ENCODE measurements at regions not wholly inside any gene's neighbourhood (a gene's known extent, or its start where the extent isn't known, plus 50 kb on each side); places are given as distances from the start of the nearest gene placed in this dataset.

DNA sequence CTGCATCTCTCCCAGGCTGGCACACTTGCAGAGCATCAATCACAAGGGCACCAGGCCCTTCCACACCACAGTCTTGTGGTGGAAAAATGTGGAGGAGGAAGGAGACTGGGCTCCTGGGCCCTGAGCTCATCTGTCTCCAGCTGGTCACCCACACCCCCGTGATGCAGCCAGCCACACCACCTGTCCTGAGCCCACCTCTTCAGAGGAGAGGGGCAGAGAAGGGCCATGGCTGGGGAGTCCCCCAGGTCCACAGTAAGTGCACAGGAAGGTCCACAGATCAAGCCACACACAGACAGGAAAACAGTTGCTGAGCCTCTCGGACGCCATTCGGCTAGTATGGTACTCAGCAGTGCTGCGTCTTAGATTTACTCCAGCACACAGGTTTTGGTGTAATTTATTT lies 203.5 kb upstream of the SALL3 start:
- no peaks in the 10 kb centered on the region for H3K27me3 Mint-ChIP-seq (ENCODE audit: low read depth)
- TF ChIP-seq, protein P1, sequence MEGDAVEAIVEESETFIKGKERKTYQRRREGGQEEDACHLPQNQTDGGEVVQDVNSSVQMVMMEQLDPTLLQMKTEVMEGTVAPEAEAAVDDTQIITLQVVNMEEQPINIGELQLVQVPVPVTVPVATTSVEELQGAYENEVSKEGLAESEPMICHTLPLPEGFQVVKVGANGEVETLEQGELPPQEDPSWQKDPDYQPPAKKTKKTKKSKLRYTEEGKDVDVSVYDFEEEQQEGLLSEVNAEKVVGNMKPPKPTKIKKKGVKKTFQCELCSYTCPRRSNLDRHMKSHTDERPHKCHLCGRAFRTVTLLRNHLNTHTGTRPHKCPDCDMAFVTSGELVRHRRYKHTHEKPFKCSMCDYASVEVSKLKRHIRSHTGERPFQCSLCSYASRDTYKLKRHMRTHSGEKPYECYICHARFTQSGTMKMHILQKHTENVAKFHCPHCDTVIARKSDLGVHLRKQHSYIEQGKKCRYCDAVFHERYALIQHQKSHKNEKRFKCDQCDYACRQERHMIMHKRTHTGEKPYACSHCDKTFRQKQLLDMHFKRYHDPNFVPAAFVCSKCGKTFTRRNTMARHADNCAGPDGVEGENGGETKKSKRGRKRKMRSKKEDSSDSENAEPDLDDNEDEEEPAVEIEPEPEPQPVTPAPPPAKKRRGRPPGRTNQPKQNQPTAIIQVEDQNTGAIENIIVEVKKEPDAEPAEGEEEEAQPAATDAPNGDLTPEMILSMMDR (conservative IDR thresholded peaks at IDR 0.05) = no peak
- no peak overlapping the region for H3K27ac Mint-ChIP-seq (ENCODE audit: unreplicated experiment)
- no peak overlapping the region for H3K4me3 Mint-ChIP-seq
- no peaks in the 10 kb centered on the region for H3K4me1 Mint-ChIP-seq
- no peaks in the 10 kb centered on the region for H3K36me3 Mint-ChIP-seq (ENCODE audit: low read depth)
- no peak for DNase-seq (ENCODE audit: low read depth, low spot score)
- no peaks in the 10 kb centered on the region for H3K9me3 Mint-ChIP-seq

DNA sequence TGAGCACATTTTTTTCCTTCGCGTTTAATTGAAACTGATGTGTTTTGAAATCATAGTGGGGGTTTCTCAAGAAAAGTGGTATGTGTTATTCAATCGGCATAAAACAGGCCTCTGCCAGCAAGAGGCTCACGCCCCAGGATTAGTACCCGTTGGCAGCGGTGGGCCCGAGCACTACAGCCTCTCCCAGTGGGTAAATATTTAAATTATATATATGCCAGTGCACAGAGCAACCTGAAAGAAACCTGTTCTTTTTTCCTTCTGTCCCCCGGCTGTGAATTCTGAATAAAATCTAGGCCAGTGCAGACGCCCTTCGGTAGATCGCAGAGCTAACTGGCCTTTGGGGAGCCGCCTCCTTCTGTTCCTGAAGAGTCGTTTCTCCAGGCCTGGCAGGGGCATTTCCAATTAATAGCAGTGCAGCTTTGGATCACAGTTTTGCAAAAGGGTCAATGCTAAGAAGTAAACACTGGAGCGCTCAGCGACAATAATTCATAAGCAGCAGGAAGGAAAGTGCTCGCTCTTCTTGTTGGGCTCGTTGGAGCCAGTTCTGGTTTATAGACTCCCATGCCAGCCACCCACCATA lies 202.8 kb upstream of the SALL3 start:
- Mint-ChIP-seq H3K36me3 (ENCODE audit: low read depth) (no peaks in the 10 kb centered on the region), H3K27me3 (ENCODE audit: low read depth) (no peaks in the 10 kb centered on the region)
- no peak for DNase-seq (ENCODE audit: low read depth, low spot score)

GRCh38 chr18:78777992-78778391 lies 201.6 kb upstream of the SALL3 start:
- H3K36me3 Mint-ChIP-seq (ENCODE audit: low read depth) = no peaks in the 10 kb centered on the region
- H3K9me3 Mint-ChIP-seq = no peaks in the 10 kb centered on the region
- no peak overlapping the region for H3K27ac Mint-ChIP-seq (ENCODE audit: unreplicated experiment)

More for the DNA sequence above, 202.8 kb upstream of the SALL3 start:
- H3K4me1 Mint-ChIP-seq = no peaks in the 10 kb centered on the region
- H3K4me3 Mint-ChIP-seq = no peak overlapping the region
- no peak overlapping the region for H3K27ac Mint-ChIP-seq (ENCODE audit: unreplicated experiment)
- TF ChIP-seq, protein P1 (conservative IDR thresholded peaks at IDR 0.05) = no peak
- H3K9me3 Mint-ChIP-seq = no peaks in the 10 kb centered on the region

GRCh38 chr18:78778651-78779050 lies 201.0 kb upstream of the SALL3 start:
- H3K9me3 Mint-ChIP-seq = no peaks in the 10 kb centered on the region
- no peak overlapping the region for H3K27ac Mint-ChIP-seq (ENCODE audit: unreplicated experiment)
- H3K36me3 Mint-ChIP-seq (ENCODE audit: low read depth) = no peaks in the 10 kb centered on the region
- DNase-seq (ENCODE audit: low read depth, low spot score) = no peak
- H3K4me1 Mint-ChIP-seq = no peaks in the 10 kb centered on the region
- no peak overlapping the region for H3K4me3 Mint-ChIP-seq
- TF ChIP-seq, protein P1 (conservative IDR thresholded peaks at IDR 0.05) = no peak
- no peaks in the 10 kb centered on the region for H3K27me3 Mint-ChIP-seq (ENCODE audit: low read depth)

More at GRCh38 chr18:78777992-78778391, 201.6 kb upstream of the SALL3 start:
- TF ChIP-seq, protein P1 (conservative IDR thresholded peaks at IDR 0.05) = no peak
- H3K4me3 Mint-ChIP-seq = no peak overlapping the region
- no peaks in the 10 kb centered on the region for H3K4me1 Mint-ChIP-seq
- DNase-seq (ENCODE audit: low read depth, low spot score) = no peak
- no peaks in the 10 kb centered on the region for H3K27me3 Mint-ChIP-seq (ENCODE audit: low read depth)

DNA sequence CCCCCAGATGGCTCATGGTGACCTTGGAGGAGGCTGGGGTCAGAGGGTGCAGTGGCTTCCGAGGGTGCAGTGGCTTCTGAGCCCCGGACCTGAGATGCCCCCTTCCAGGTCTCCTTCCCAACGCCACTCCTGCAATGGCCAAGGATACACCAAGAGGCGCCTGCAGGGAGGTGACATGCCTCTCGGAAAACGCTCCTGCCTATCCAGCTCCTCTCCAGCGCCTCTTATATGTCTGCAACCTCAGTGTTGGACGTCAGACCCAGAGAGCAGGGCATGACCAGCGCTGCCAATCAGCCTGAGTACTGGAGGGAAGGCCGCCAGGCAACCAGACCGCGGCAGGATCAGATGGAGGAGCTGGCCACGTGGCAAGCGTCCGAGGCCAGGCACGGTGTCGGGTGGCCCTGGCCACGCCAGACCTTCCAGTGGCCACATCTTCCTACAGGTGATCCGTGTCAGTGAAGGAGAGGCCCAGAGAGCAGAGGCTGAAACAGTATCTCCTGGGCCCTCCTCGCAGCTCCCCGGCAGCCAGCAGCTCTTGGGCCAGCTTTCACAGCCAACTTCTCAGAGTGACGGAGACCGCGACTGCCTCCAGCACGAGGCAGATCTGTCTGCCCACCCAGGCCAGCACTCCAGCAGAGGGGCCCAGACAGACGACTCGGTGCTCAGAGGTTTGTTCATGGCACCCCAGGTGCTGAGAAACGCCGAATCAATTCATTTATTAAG lies 199.5 kb upstream of the SALL3 start:
- no peaks in the 10 kb centered on the region for H3K36me3 Mint-ChIP-seq (ENCODE audit: low read depth)
- no peak for DNase-seq (ENCODE audit: low read depth, low spot score)
- H3K27me3 Mint-ChIP-seq (ENCODE audit: low read depth) = no peaks in the 10 kb centered on the region
- TF ChIP-seq, protein P1 (conservative IDR thresholded peaks at IDR 0.05) = no peak
- no peaks in the 10 kb centered on the region for H3K9me3 Mint-ChIP-seq
- no peaks in the 10 kb centered on the region for H3K4me1 Mint-ChIP-seq
- H3K4me3 Mint-ChIP-seq = no peak overlapping the region
- H3K27ac Mint-ChIP-seq (ENCODE audit: unreplicated experiment) = no peak overlapping the region

Data from neural crest cell (in vitro differentiated cells).